Endodermal cell (in vitro differentiated cells): ENCODE measurements at regions not wholly inside any gene's neighbourhood (a gene's known extent, or its start where the extent isn't known, plus 50 kb on each side); places are given as distances from the start of the nearest gene placed in this dataset.

Experiments used
- DNase-seq: peaks from one replicate; pipeline ENCODE4 v3.0.0-alpha.2; 2017
- H3K27ac ChIP-seq: 2 replicates; pipeline ENCODE4 v1.5.1; 2013; ENCODE audit warnings: mild to moderate bottlenecking, low read depth, low read length, moderate library complexity
- H3K27me3 ChIP-seq: 2 replicates; pipeline ENCODE4 v1.6.1; 2013; ENCODE audit warnings: mild to moderate bottlenecking, low read length, moderate library complexity; ENCODE audit not compliant: insufficient read depth, control insufficient read depth, poor library complexity, severe bottlenecking
- H3K36me3 ChIP-seq: 2 replicates; pipeline ENCODE4 v1.7.0; 2013; ENCODE audit warnings: mild to moderate bottlenecking, low read length, moderate library complexity; ENCODE audit not compliant: control insufficient read depth, insufficient read depth
- H3K4me1 ChIP-seq: one replicate; pipeline ENCODE4 v1.7.0; 2013; ENCODE audit warnings: low read length; ENCODE audit not compliant: control insufficient read depth, insufficient read depth
- H3K4me3 ChIP-seq: 2 replicates; pipeline ENCODE4 v1.5.1; 2013; ENCODE audit warnings: mild to moderate bottlenecking, low read length, moderate library complexity
- H3K9ac ChIP-seq: 2 replicates; pipeline ENCODE4 v1.6.1; 2013; ENCODE audit warnings: mild to moderate bottlenecking, low read length, moderate library complexity; ENCODE audit not compliant: poor library complexity, severe bottlenecking; ENCODE audit errors: extremely low read depth
- H3K9me3 ChIP-seq: 2 replicates; pipeline ENCODE4 v1.6.1; 2013; ENCODE audit warnings: mild to moderate bottlenecking, low read length, moderate library complexity; ENCODE audit not compliant: control insufficient read depth
- H3K27ac Mint-ChIP-seq: 2 replicates; pipeline ENCODE4 v1.8.0; 2020; ENCODE audit warnings: mixed read lengths
- H3K27me3 Mint-ChIP-seq: 2 replicates; pipeline ENCODE4 v1.8.0; 2021; ENCODE audit warnings: mild to moderate bottlenecking, mixed read lengths; ENCODE audit not compliant: insufficient read depth
- H3K36me3 Mint-ChIP-seq: 2 replicates; pipeline ENCODE4 v1.8.0; 2020; ENCODE audit warnings: low read depth, mixed read lengths
- H3K4me1 Mint-ChIP-seq: 2 replicates; pipeline ENCODE4 v1.8.0; 2020; ENCODE audit warnings: mixed read lengths
- H3K4me3 Mint-ChIP-seq: 2 replicates; pipeline ENCODE4 v1.8.0; 2020; ENCODE audit warnings: mild to moderate bottlenecking, moderate library complexity, mixed read lengths
- H3K9me3 Mint-ChIP-seq: 2 replicates; pipeline ENCODE4 v1.8.0; 2020; ENCODE audit warnings: mild to moderate bottlenecking, mixed read lengths
- CTCF ChIP-seq: fragments of 200-600 bp; sonication (generic); conservative IDR thresholded peaks from 2 replicates; pipeline ENCODE4 v1.5.0; 2021; ENCODE audit warnings: antibody characterized with exemption, mild to moderate bottlenecking
- WGBS, 2 experiments: methylation state at CpG; one replicate each; pipeline versions ENCODE4 v1.1.5 to v1.1.7; 2013; ENCODE audit warnings: missing lambda C conversion rate in 2 of 2, mixed read lengths in 1 of 2; ENCODE audit not compliant: insufficient coverage in 1 of 2, insufficient read length in 1 of 2; 5-methylcytosine and 5-hydroxymethylcytosine counted together

GRCh38 chr12:60223242-60223641 is 627.4 kb downstream of the SLC16A7 start:
- Histone ChIP-seq H3K4me1 (no peaks in the 10 kb centered on the region), H3K27ac (no peak overlapping the region), H3K27me3 (no peaks in the 10 kb centered on the region), H3K9me3 (no peaks in the 10 kb centered on the region), H3K4me3 (no peak overlapping the region), H3K9ac (no peak overlapping the region), H3K36me3 (no peaks in the 10 kb centered on the region)
- no peaks in the 10 kb centered on the region for H3K36me3 Mint-ChIP-seq
- no peak overlapping the region for H3K27ac Mint-ChIP-seq
- WGBS, 2 experiments = 63 to 67% methylated on average over 3 to 4 of the region's 4 CpGs
- no peaks in the 10 kb centered on the region for H3K9me3 Mint-ChIP-seq
- no peaks in the 10 kb centered on the region for H3K27me3 Mint-ChIP-seq
- no peaks in the 10 kb centered on the region for H3K4me1 Mint-ChIP-seq
- no peak for DNase-seq
- no peak overlapping the region for H3K4me3 Mint-ChIP-seq
- no peak for TF ChIP-seq CTCF

GRCh38 chr12:60225216-60226000 is 629.6 kb downstream of the SLC16A7 start:
- 85 to 88% methylated on average over 8 to 11 of the region's 11 CpGs for WGBS, 2 experiments
- no peaks in the 10 kb centered on the region for H3K27me3 Mint-ChIP-seq
- Histone ChIP-seq H3K9me3 (no peaks in the 10 kb centered on the region), H3K4me1 (no peaks in the 10 kb centered on the region), H3K36me3 (no peaks in the 10 kb centered on the region), H3K9ac (no peak overlapping the region), H3K27ac (no peak overlapping the region), H3K4me3 (no peak overlapping the region), H3K27me3 (no peaks in the 10 kb centered on the region)
- H3K27ac Mint-ChIP-seq = no peak overlapping the region
- TF ChIP-seq CTCF = no peak
- no peak overlapping the region for H3K4me3 Mint-ChIP-seq
- DNase-seq = no peak
- no peaks in the 10 kb centered on the region for H3K4me1 Mint-ChIP-seq
- H3K36me3 Mint-ChIP-seq = no peaks in the 10 kb centered on the region
- no peaks in the 10 kb centered on the region for H3K9me3 Mint-ChIP-seq

DNA sequence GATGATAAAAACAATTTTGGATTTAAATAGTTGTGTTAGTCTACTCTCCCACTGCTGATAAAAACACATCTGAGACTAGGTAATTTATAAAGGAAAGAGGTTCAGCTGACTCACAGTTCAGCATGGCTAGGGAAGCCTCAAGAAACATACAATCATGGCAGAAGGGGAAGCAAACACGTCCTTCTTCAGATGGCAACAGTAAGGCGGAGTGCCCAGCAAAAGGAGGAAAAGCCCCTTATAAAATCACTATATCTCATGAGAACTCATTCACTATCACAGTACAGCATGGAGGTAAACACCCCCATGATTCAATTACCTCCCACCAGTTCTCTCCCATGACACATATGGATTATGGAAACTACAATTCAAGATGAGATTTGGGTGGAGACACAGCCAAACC is 632.1 kb downstream of the SLC16A7 start:
- H3K4me3 Mint-ChIP-seq = no peak overlapping the region
- DNase-seq = no peak
- no peaks in the 10 kb centered on the region for H3K36me3 Mint-ChIP-seq
- peaks cover 5% of the 10 kb centered on the region for H3K4me1 Mint-ChIP-seq
- Histone ChIP-seq H3K36me3 (no peaks in the 10 kb centered on the region), H3K9ac (no peak overlapping the region), H3K27me3 (no peaks in the 10 kb centered on the region), H3K27ac (no peak overlapping the region), H3K9me3 (no peaks in the 10 kb centered on the region), H3K4me1 (no peaks in the 10 kb centered on the region), H3K4me3 (no peak overlapping the region)
- no peaks in the 10 kb centered on the region for H3K9me3 Mint-ChIP-seq
- no peak overlapping the region for H3K27ac Mint-ChIP-seq
- TF ChIP-seq CTCF = no peak
- WGBS, 2 experiments = 91% methylated on average over 2 of the region's 2 CpGs; no CpG with 5 or more reads in 1 of the 2 experiments
- no peaks in the 10 kb centered on the region for H3K27me3 Mint-ChIP-seq
